Fibroblast of the aortic adventitia (primary cell): ENCODE measurements at regions not wholly inside any gene's neighbourhood (a gene's known extent, or its start where the extent isn't known, plus 50 kb on each side); places are given as distances from the start of the nearest gene placed in this dataset.

Experiments
- DNase-seq: peaks from one replicate; pipeline ENCODE4 v3.0.0-alpha.2; 2010; ENCODE audit warnings: low read depth
- H3K4me3 ChIP-seq: 2 replicates; pipeline ENCODE4 v1.5.1; 2011; ENCODE audit warnings: low read depth, mild to moderate bottlenecking, control low read depth, low read length, moderate library complexity
- TF ChIP-seq, protein P1 (sequence below): IDR thresholded peaks from 2 replicates; pipeline ENCODE4 v1.5.1; 2011; ENCODE audit warnings: mild to moderate bottlenecking, low read length, control low read depth, inconsistent platforms; ENCODE audit not compliant: insufficient read depth

- TF ChIP-seq, protein P1, sequence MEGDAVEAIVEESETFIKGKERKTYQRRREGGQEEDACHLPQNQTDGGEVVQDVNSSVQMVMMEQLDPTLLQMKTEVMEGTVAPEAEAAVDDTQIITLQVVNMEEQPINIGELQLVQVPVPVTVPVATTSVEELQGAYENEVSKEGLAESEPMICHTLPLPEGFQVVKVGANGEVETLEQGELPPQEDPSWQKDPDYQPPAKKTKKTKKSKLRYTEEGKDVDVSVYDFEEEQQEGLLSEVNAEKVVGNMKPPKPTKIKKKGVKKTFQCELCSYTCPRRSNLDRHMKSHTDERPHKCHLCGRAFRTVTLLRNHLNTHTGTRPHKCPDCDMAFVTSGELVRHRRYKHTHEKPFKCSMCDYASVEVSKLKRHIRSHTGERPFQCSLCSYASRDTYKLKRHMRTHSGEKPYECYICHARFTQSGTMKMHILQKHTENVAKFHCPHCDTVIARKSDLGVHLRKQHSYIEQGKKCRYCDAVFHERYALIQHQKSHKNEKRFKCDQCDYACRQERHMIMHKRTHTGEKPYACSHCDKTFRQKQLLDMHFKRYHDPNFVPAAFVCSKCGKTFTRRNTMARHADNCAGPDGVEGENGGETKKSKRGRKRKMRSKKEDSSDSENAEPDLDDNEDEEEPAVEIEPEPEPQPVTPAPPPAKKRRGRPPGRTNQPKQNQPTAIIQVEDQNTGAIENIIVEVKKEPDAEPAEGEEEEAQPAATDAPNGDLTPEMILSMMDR: no peak
- DNase-seq: no peak
- H3K4me3 ChIP-seq: no peak overlapping the region
These were observed 66.9 kb upstream of the DOCK1 start for GRCh38 chr10:126838316-126838715.

GRCh38 chr10:126839094-126839761, 66.0 kb upstream of the DOCK1 start:
- DNase-seq: no peak
- TF ChIP-seq, protein P1: no peak
- no peak overlapping the region for H3K4me3 ChIP-seq

- no peak overlapping the region for H3K4me3 ChIP-seq
- TF ChIP-seq, protein P1: no peak
- no peak for DNase-seq
These were observed 64.6 kb upstream of the DOCK1 start for GRCh38 chr10:126840576-126841135.

DNA sequence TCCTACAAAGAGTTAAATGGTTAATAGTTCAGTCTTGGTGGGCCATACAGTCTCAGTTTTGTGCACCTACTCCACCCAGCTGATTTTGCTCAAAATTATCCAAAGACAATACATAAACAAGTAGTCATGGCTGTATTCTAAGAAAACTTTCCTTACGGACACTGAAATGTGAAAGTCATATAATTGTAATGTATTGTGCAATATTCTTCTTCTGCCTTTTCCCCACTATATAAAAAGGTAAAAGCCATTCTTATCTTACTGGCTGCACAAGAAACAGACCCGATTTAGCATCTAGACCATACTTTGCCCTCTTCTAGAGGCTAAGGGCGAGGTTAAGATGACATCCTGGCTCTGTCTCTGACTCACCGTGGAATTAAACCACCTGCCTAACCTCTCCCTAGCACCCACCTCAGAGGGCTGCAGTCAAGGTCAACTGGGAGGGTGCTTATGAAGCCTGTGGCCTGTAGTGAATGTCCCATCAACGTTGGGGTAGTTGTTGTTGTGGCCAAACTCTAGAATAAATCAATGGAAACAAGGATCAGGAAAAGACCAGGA, 63.8 kb upstream of the DOCK1 start:
- TF ChIP-seq, protein P1: no peak
- no peak for DNase-seq
- H3K4me3 ChIP-seq: no peak overlapping the region

- TF ChIP-seq, protein P1: no peak
- no peak overlapping the region for H3K4me3 ChIP-seq
These were observed 62.9 kb upstream of the DOCK1 start for GRCh38 chr10:126842356-126842755.

GRCh38 chr10:126842836-126843235, 62.4 kb upstream of the DOCK1 start:
- no peak overlapping the region for H3K4me3 ChIP-seq
- TF ChIP-seq, protein P1: no peak
- no peak for DNase-seq

More at GRCh38 chr10:126842356-126842755, 62.9 kb upstream of the DOCK1 start:
- no peak for DNase-seq
